ENCODE measurements at regions not wholly inside any gene's neighbourhood (a gene's known extent, or its start where the extent isn't known, plus 50 kb on each side); places are given as distances from the start of the nearest gene placed in this dataset.

DNA sequence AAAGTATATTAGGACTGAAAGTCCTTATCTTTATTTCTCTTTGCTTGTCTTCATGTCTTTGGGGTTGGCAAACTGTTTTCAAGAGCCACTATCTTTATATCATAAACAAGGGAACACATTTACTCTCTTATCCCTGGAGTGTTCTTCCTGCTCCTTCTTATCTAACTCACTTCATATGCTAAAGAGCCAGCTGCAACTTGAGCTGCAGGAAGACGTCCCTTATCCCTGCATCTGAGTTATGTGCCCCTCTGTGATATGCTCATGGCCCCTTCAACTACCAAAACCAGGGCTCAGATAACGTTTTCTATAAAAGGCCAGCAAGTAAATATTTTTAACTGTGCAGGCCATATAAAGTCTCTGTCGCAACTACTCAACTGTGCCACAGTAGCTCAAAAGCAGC is 137.0 kb upstream of the CRBN start:
- Histone ChIP-seq H3K9ac (replicated peaks in 1 of 4; ENCODE audit: extremely low read depth in 1 of 4, low read depth in 3 of 4, low read length in 3 of 4) (no peak overlapping the region), H3K4me3 (ENCODE audit: extremely low read depth in 1 of 4, insufficient read depth in 2 of 4, low read depth in 3 of 4, low read length in 4 of 4) (no peak overlapping the region; a peak in 1 of 8 replicates), H2BK15ac (ENCODE audit: low read length) (no peak overlapping the region), H3K18ac (ENCODE audit: extremely low read depth, low read length) (no peak overlapping the region), H2BK12ac (ENCODE audit: low read depth, low read length) (no peak overlapping the region), H3K56ac (replicated peaks; ENCODE audit: insufficient read length, low read depth, low read length) (no peak overlapping the region), H3K4me1 (replicated peaks in 1 of 4; ENCODE audit: control insufficient read depth in 3 of 4, insufficient read depth in 4 of 4, low read length in 3 of 4) (peaks cover 0 to 5% (median 3%) of the 10 kb centered on the region in 4 experiments; a peak in 3 of 7 replicates), H3K23me2 (ENCODE audit: low read depth, low read length) (no peaks in the 10 kb centered on the region), H4K5ac (ENCODE audit: insufficient read length, low read depth, low read length) (no peak overlapping the region), H2AFZ (ENCODE audit: low read length) (0 out of 2 replicates have a peak overlapping the region, but pooled peaks have one; percentile 34), H3K79me2 (ENCODE audit: control insufficient read depth in 1 of 2, insufficient read depth in 2 of 2, low read length in 2 of 2) (no peaks in the 10 kb centered on the region), H2BK120ac (replicated peaks; ENCODE audit: low read depth, low read length) (no peak overlapping the region), H3K27ac (ENCODE audit: low read depth, low read length) (no peak overlapping the region), H2AK5ac (ENCODE audit: low read depth, low read length) (no peak overlapping the region), H3K9me3 (ENCODE audit: insufficient read depth in 2 of 2, low read depth in 1 of 2, low read length in 1 of 2) (peaks cover 0 to 2% of the 10 kb centered on the region in 2 experiments; a peak in 2 of 4 replicates), H4K91ac (replicated peaks; ENCODE audit: insufficient read length, low read length) (no peak overlapping the region), H2BK5ac (ENCODE audit: low read depth, low read length) (no peak overlapping the region), H3K36me3 (ENCODE audit: control insufficient read depth in 2 of 4, insufficient read depth in 4 of 4, low read length in 3 of 4) (no peaks in the 10 kb centered on the region), H4K20me1 (replicated peaks in 1 of 2; ENCODE audit: control insufficient read depth in 1 of 2, insufficient read depth in 2 of 2, low read length in 2 of 2) (no peaks in the 10 kb centered on the region), H3K27me3 (replicated peaks in 1 of 4; ENCODE audit: control insufficient read depth in 3 of 4, extremely low read depth in 1 of 4, insufficient read depth in 3 of 4, low read length in 3 of 4) (no peaks in the 10 kb centered on the region), H4K8ac (ENCODE audit: extremely low read depth, insufficient read depth, low read length) (no peak overlapping the region), H3K4ac (replicated peaks; ENCODE audit: insufficient read length, low read depth, low read length) (no peak overlapping the region), H3K4me2 (ENCODE audit: insufficient read depth in 1 of 2, low read depth in 2 of 2, low read length in 2 of 2) (peak overlapping the region in 1 of 2 experiments; percentile 29; a peak in 1 of 4 replicates), H3K79me1 (ENCODE audit: low read depth, low read length) (no peaks in the 10 kb centered on the region), H2BK20ac (ENCODE audit: low read length) (no peak overlapping the region), H3K14ac (ENCODE audit: insufficient read length) (no peak overlapping the region), H3K23ac (ENCODE audit: insufficient read length) (no peak overlapping the region)
- DNase-seq (ENCODE audit: low read depth in 1 of 2, low spot score in 2 of 2) (no peak), FAIRE-seq (no peak)
- ChIA-PET CTCF (ENCODE audit: partially characterized antibody) (no interaction called here), POLR2A (ENCODE audit: partially characterized antibody) (no interaction called here)
- 52% methylated on average over 3 of the region's 3 CpGs; no CpG with 5 or more reads in 1 of the 2 experiments for WGBS, 2 experiments (ENCODE audit: extremely low coverage in 1 of 2, insufficient coverage in 1 of 2, insufficient read length in 1 of 2, insufficient replicate concordance in 2 of 2, low coverage in 1 of 2, low lambda C conversion rate in 2 of 2, missing lambda C conversion rate in 1 of 2)
- TF ChIP-seq SAP30 (IDR thresholded peaks at IDR 0.05; ENCODE audit: insufficient read depth, insufficient replicate concordance, low read length) (no peak), KDM4A (IDR thresholded peaks at IDR 0.05; ENCODE audit: low read depth, low read length, severe bottlenecking) (no peak), TBP (IDR thresholded peaks at IDR 0.05; ENCODE audit: low read depth, low read length) (no peak), ZNF274 (IDR thresholded peaks at IDR 0.05; ENCODE audit: borderline replicate concordance, extremely low read depth, low read length) (no peak), BACH1 (IDR thresholded peaks at IDR 0.05; ENCODE audit: low read length) (no peak), KDM5A (IDR thresholded peaks at IDR 0.05; ENCODE audit: low read length) (no peak), CEBPB (IDR thresholded peaks at IDR 0.05; ENCODE audit: low read depth, low read length) (no peak), CTBP2 (IDR thresholded peaks at IDR 0.05; ENCODE audit: borderline replicate concordance, insufficient read depth, insufficient read length, low read length) (no peak), SIRT6 (IDR thresholded peaks at IDR 0.05; ENCODE audit: low read length) (no peak), POLR2AphosphoS5 (IDR thresholded peaks at IDR 0.05; ENCODE audit: low read depth, low read length) (no peak), CHD1 (IDR thresholded peaks at IDR 0.05; ENCODE audit: low read depth, low read length) (no peak), RNF2 (IDR thresholded peaks at IDR 0.05; ENCODE audit: borderline replicate concordance, low read depth, low read length, missing control alignments, poor library complexity, severe bottlenecking) (no peak), RXRA (IDR thresholded peaks at IDR 0.05; ENCODE audit: insufficient read depth, low read depth, low read length) (no peak), SP2 (IDR thresholded peaks at IDR 0.05; ENCODE audit: low read length) (no peak), BRCA1 (IDR thresholded peaks at IDR 0.05; ENCODE audit: low read depth, low read length) (no peak), SP4 (IDR thresholded peaks at IDR 0.05; ENCODE audit: low read length) (no peak)

Measured in H1 (cell line).